ENCODE measurements at regions not wholly inside any gene's neighbourhood (a gene's known extent, or its start where the extent isn't known, plus 50 kb on each side); places are given as distances from the start of the nearest gene placed in this dataset.

- WGBS: 81% methylated on average over 3 of the region's 3 CpGs
- Histone ChIP-seq H3K4me1 (ENCODE audit: insufficient read depth, low read length) (no peaks in the 10 kb centered on the region; the same call in 1 of the 2 replicates), H3K9ac (ENCODE audit: low read depth, low read length) (no peak overlapping the region), H3K27me3 (ENCODE audit: insufficient read depth, low read length) (no peaks in the 10 kb centered on the region), H3K36me3 (ENCODE audit: insufficient read depth, low read length) (no peaks in the 10 kb centered on the region), H3K9me3 (ENCODE audit: insufficient read depth, low read depth, low read length) (peaks cover 29% of the 10 kb centered on the region), H3K4me3 (ENCODE audit: low read length) (no peak overlapping the region), H3K27ac (ENCODE audit: low read depth, low read length) (no peak overlapping the region)
Observed at GRCh38 chr2:82128051-82128450, 1823.5 kb upstream of the LRRTM1 start.

DNA sequence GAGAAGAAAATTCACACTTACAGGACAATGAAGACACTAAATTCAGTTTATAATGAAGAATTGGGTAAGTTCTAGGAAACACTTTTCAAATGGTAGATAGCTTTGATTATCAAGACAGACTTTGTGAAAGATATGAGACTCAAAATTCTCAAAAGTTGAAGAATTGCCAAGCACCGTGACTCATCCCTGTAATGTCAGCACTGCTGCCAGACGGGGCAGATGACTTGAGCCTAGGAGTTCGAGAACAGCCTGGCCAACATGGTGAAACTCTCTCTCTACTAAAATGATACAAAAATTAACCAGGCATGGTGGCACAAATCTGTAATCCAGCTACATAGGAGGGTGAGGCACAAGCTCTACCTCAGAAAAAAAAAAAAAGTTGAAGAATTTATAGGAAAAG, 1820.1 kb upstream of the LRRTM1 start:
- WGBS: 91% methylated on average over 3 of the region's 3 CpGs
- H3K27me3 ChIP-seq (ENCODE audit: insufficient read depth, low read length): no peaks in the 10 kb centered on the region
- H3K9ac ChIP-seq (ENCODE audit: low read depth, low read length): no peak overlapping the region
- H3K36me3 ChIP-seq (ENCODE audit: insufficient read depth, low read length): no peaks in the 10 kb centered on the region
- H3K9me3 ChIP-seq (ENCODE audit: insufficient read depth, low read depth, low read length): peaks cover 9% of the 10 kb centered on the region
- H3K4me3 ChIP-seq (ENCODE audit: low read length): no peak overlapping the region
- no peak overlapping the region for H3K27ac ChIP-seq (ENCODE audit: low read depth, low read length)
- peaks cover 3% of the 10 kb centered on the region for H3K4me1 ChIP-seq (ENCODE audit: insufficient read depth, low read length)

- peaks cover 3% of the 10 kb centered on the region; the same call in 1 of the 2 replicates for H3K4me1 ChIP-seq (ENCODE audit: insufficient read depth, low read length)
- no peaks in the 10 kb centered on the region for H3K36me3 ChIP-seq (ENCODE audit: insufficient read depth, low read length)
- H3K4me3 ChIP-seq (ENCODE audit: low read length): no peak overlapping the region
- no peaks in the 10 kb centered on the region for H3K9me3 ChIP-seq (ENCODE audit: insufficient read depth, low read depth, low read length)
- 98% methylated on average over 5 of the region's 5 CpGs for WGBS
- no peak overlapping the region for H3K9ac ChIP-seq (ENCODE audit: low read depth, low read length)
- H3K27me3 ChIP-seq (ENCODE audit: insufficient read depth, low read length): no peaks in the 10 kb centered on the region
- H3K27ac ChIP-seq (ENCODE audit: low read depth, low read length): no peak overlapping the region
Observed at GRCh38 chr2:82120654-82121053, 1816.1 kb upstream of the LRRTM1 start.

DNA sequence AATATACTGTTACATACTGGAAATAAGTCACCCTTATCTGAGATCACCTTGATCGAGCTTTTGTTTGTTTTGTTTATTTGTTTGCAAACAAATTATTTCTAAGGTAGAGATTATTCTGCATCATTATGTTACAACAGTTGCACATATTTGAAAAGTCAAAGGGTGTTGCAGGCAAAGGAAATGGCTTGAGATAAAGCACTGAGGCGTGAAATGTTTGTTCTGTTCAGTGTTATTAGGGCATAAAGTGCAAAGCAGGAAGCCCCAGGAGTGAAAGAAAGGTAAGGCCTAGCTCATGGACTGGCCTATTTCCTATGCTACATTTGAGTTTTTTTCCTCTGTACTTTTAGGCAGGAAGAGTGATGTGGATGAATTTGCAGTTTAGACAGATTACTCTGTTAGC, 1815.6 kb upstream of the LRRTM1 start:
- H3K27ac ChIP-seq (ENCODE audit: low read depth, low read length): no peak overlapping the region
- no peaks in the 10 kb centered on the region for H3K27me3 ChIP-seq (ENCODE audit: insufficient read depth, low read length)
- H3K4me3 ChIP-seq (ENCODE audit: low read length): no peak overlapping the region
- H3K4me1 ChIP-seq (ENCODE audit: insufficient read depth, low read length): peaks cover 3% of the 10 kb centered on the region; the same call in 1 of the 2 replicates
- no peaks in the 10 kb centered on the region for H3K9me3 ChIP-seq (ENCODE audit: insufficient read depth, low read depth, low read length)
- no peaks in the 10 kb centered on the region for H3K36me3 ChIP-seq (ENCODE audit: insufficient read depth, low read length)
- no peak overlapping the region for H3K9ac ChIP-seq (ENCODE audit: low read depth, low read length)
- WGBS: 83% methylated on average over 1 of the region's 2 CpGs

- Histone ChIP-seq H3K4me1 (ENCODE audit: insufficient read depth, low read length) (no peaks in the 10 kb centered on the region), H3K36me3 (ENCODE audit: insufficient read depth, low read length) (no peaks in the 10 kb centered on the region), H3K4me3 (ENCODE audit: low read length) (no peak overlapping the region), H3K27me3 (ENCODE audit: insufficient read depth, low read length) (no peaks in the 10 kb centered on the region), H3K27ac (ENCODE audit: low read depth, low read length) (no peak overlapping the region), H3K9ac (ENCODE audit: low read depth, low read length) (no peak overlapping the region), H3K9me3 (ENCODE audit: insufficient read depth, low read depth, low read length) (no peaks in the 10 kb centered on the region)
- 99% methylated on average over 3 of the region's 3 CpGs for WGBS
Observed at GRCh38 chr2:82109418-82109817, 1804.9 kb upstream of the LRRTM1 start.

DNA sequence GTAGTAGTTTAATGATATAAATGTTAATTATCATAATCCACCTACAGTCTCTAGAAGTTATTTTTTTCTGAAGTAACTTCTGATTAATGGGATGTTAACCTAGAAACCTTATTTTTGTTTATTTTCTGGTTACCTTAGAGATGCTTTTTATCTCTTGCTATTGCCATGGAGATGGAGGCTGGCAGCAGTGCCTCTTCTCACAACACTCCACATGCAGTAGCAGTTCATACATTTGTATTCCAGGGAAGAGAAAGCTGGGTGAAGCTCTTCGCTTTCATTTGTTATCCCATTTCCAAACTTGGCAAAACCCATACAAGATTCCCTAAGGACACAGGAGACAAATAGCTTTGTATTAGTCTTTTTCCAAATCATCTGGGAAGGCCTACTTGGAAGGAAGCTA, 1794.1 kb upstream of the LRRTM1 start:
- no peak overlapping the region for H3K27ac ChIP-seq (ENCODE audit: low read depth, low read length)
- no peak overlapping the region for H3K4me3 ChIP-seq (ENCODE audit: low read length)
- no peaks in the 10 kb centered on the region for H3K4me1 ChIP-seq (ENCODE audit: insufficient read depth, low read length)
- no peaks in the 10 kb centered on the region for H3K36me3 ChIP-seq (ENCODE audit: insufficient read depth, low read length)
- no peaks in the 10 kb centered on the region for H3K27me3 ChIP-seq (ENCODE audit: insufficient read depth, low read length)
- H3K9me3 ChIP-seq (ENCODE audit: insufficient read depth, low read depth, low read length): no peaks in the 10 kb centered on the region
- WGBS: 100% methylated on average over 1 of the region's 1 CpG
- no peak overlapping the region for H3K9ac ChIP-seq (ENCODE audit: low read depth, low read length)

GRCh38 chr2:82089518-82089917, 1785.0 kb upstream of the LRRTM1 start:
- WGBS: 100% methylated on average over 2 of the region's 6 CpGs
- no peak overlapping the region for H3K27ac ChIP-seq (ENCODE audit: low read depth, low read length)
- no peak overlapping the region for H3K4me3 ChIP-seq (ENCODE audit: low read length)
- peaks cover 19% of the 10 kb centered on the region for H3K9me3 ChIP-seq (ENCODE audit: insufficient read depth, low read depth, low read length)
- H3K36me3 ChIP-seq (ENCODE audit: insufficient read depth, low read length): no peaks in the 10 kb centered on the region
- H3K27me3 ChIP-seq (ENCODE audit: insufficient read depth, low read length): no peaks in the 10 kb centered on the region
- no peaks in the 10 kb centered on the region for H3K4me1 ChIP-seq (ENCODE audit: insufficient read depth, low read length)
- H3K9ac ChIP-seq (ENCODE audit: low read depth, low read length): no peak overlapping the region

GRCh38 chr2:82084679-82085392, 1780.3 kb upstream of the LRRTM1 start:
- 95% methylated on average over 1 of the region's 1 CpG for WGBS
- Histone ChIP-seq H3K36me3 (ENCODE audit: insufficient read depth, low read length) (no peaks in the 10 kb centered on the region), H3K9me3 (ENCODE audit: insufficient read depth, low read depth, low read length) (peaks cover 19% of the 10 kb centered on the region), H3K27ac (ENCODE audit: low read depth, low read length) (no peak overlapping the region), H3K27me3 (ENCODE audit: insufficient read depth, low read length) (no peaks in the 10 kb centered on the region), H3K4me3 (ENCODE audit: low read length) (no peak overlapping the region), H3K4me1 (ENCODE audit: insufficient read depth, low read length) (no peaks in the 10 kb centered on the region), H3K9ac (ENCODE audit: low read depth, low read length) (no peak overlapping the region)

GRCh38 chr2:82075875-82076274, 1771.3 kb upstream of the LRRTM1 start:
- no peak overlapping the region for H3K4me3 ChIP-seq (ENCODE audit: low read length)
- no peaks in the 10 kb centered on the region for H3K27me3 ChIP-seq (ENCODE audit: insufficient read depth, low read length)
- no peak overlapping the region for H3K27ac ChIP-seq (ENCODE audit: low read depth, low read length)
- H3K36me3 ChIP-seq (ENCODE audit: insufficient read depth, low read length): no peaks in the 10 kb centered on the region
- H3K9ac ChIP-seq (ENCODE audit: low read depth, low read length): no peak overlapping the region
- no peaks in the 10 kb centered on the region; the same call in 1 of the 2 replicates for H3K4me1 ChIP-seq (ENCODE audit: insufficient read depth, low read length)
- H3K9me3 ChIP-seq (ENCODE audit: insufficient read depth, low read depth, low read length): 0 out of 2 replicates have a peak, but pooled peaks cover 3% of the 10 kb centered on the region
- WGBS: 83% methylated on average over 1 of the region's 2 CpGs

- WGBS: 29% methylated on average over 2 of the region's 2 CpGs
- Histone ChIP-seq H3K4me3 (ENCODE audit: low read length) (no peak overlapping the region), H3K4me1 (ENCODE audit: insufficient read depth, low read length) (peaks cover 20% of the 10 kb centered on the region), H3K9ac (ENCODE audit: low read depth, low read length) (no peak overlapping the region), H3K36me3 (ENCODE audit: insufficient read depth, low read length) (no peaks in the 10 kb centered on the region), H3K9me3 (ENCODE audit: insufficient read depth, low read depth, low read length) (no peaks in the 10 kb centered on the region), H3K27me3 (ENCODE audit: insufficient read depth, low read length) (no peaks in the 10 kb centered on the region), H3K27ac (ENCODE audit: low read depth, low read length) (no peak overlapping the region)
Observed at GRCh38 chr2:82062463-82062862, 1757.9 kb upstream of the LRRTM1 start.

DNA sequence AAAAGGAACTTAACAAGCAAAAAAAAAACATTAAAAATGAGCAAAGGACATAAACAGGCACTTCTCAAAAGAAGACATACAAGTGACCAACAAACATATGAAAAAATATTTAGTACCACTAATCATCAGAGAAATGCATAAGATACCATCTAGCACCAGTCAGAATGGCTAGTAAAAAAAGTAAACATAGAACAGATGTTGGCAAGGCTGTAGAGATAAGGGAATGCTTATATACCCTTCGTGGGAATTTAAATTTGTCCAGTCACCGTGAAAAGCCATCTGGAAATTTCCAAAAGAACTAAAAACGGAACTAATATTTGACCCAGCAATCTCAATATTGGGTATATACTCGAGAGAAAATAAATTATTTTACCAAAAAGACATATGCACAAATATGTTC, 1751.3 kb upstream of the LRRTM1 start:
- no peaks in the 10 kb centered on the region for H3K36me3 ChIP-seq (ENCODE audit: insufficient read depth, low read length)
- H3K27ac ChIP-seq (ENCODE audit: low read depth, low read length): no peak overlapping the region
- no peaks in the 10 kb centered on the region for H3K9me3 ChIP-seq (ENCODE audit: insufficient read depth, low read depth, low read length)
- H3K4me3 ChIP-seq (ENCODE audit: low read length): no peak overlapping the region
- peaks cover 7% of the 10 kb centered on the region; the same call in 1 of the 2 replicates for H3K4me1 ChIP-seq (ENCODE audit: insufficient read depth, low read length)
- no peak overlapping the region for H3K9ac ChIP-seq (ENCODE audit: low read depth, low read length)
- no peaks in the 10 kb centered on the region for H3K27me3 ChIP-seq (ENCODE audit: insufficient read depth, low read length)
- 89% methylated on average over 3 of the region's 4 CpGs for WGBS

- Histone ChIP-seq H3K27me3 (ENCODE audit: insufficient read depth, low read length) (no peaks in the 10 kb centered on the region), H3K9me3 (ENCODE audit: insufficient read depth, low read depth, low read length) (no peaks in the 10 kb centered on the region), H3K9ac (ENCODE audit: low read depth, low read length) (no peak overlapping the region), H3K27ac (ENCODE audit: low read depth, low read length) (no peak overlapping the region), H3K4me1 (ENCODE audit: insufficient read depth, low read length) (no peaks in the 10 kb centered on the region), H3K36me3 (ENCODE audit: insufficient read depth, low read length) (no peaks in the 10 kb centered on the region), H3K4me3 (ENCODE audit: low read length) (no peak overlapping the region)
- WGBS: 95% methylated on average over 2 of the region's 2 CpGs
Observed at GRCh38 chr2:82043867-82044266, 1739.3 kb upstream of the LRRTM1 start.

Measured in HUES64 (cell line).